Germinal center (tissue), 1 donor: ENCODE measurements at regions not wholly inside any gene's neighbourhood (a gene's known extent, or its start where the extent isn't known, plus 50 kb on each side); places are given as distances from the start of the nearest gene placed in this dataset.
"Not testable (repeated sequence)": the region's sequence is repeated elsewhere in the genome, so short reads cannot be mapped to it uniquely, and the experiment has no call there.

ENCODE experiments used
- DNase-seq: peaks from one replicate; pipeline ENCODE4 v3.0.0; 2012; ENCODE audit warnings: mixed read lengths, low spot score

- no peak for DNase-seq
Measured at GRCh38 chr3:20324664-20325478, 138.9 kb upstream of the SGO1 start.

GRCh38 chr3:20323307-20323927 is 137.4 kb upstream of the SGO1 start:
- DNase-seq: no peak

GRCh38 chr3:20322085-20322484 is 136.1 kb upstream of the SGO1 start:
- DNase-seq: no peak

DNA sequence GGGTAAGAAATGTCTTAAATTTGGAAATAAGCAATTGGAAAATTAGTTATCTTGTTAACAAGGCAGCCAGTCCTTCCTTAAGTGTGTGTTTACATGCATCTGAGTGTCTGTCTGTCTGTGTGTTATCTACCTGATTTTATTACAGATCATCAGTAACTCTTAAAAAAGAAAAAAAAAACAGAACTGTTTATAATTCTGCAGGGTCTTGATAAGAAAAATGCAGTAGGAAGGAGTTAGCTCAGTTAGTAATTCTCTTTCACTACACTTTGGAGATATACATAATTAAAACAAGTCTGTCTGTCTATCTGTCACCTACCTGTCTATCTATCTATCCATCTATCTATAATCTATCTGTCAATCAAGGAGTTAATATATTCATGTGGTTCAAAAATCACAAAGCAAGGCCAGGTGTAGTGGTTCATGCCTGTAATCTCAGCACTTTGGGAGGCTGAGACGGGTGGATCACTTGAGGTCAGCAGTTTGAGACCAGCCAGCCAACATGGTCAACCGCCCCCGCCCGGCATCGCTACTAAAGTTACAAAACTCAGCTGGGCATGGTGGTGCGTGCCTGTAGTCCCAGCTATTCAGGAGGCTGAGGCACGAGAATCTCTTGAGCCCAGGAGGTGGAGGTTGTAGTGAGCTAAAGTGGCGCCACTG is 135.5 kb upstream of the SGO1 start:
- no peak for DNase-seq

DNA sequence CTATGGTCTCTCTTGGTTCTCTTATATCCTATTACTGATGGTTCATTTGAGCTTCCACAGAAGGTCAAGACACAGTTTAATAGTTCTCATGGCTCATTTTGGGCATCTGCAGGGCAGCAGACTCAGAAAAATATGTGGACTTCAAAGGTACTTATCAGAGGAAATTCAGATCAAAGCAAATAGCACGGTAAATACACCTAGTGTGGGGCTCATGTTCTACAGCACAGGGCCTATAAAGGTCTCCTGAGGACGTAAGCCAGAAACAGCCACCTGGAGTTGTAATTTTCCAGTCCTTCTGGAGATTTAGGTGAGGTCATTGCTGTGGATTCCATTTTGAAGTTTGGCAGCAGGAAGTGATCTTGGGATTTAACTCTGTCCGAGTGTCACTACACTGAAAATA is 134.5 kb upstream of the SGO1 start:
- DNase-seq: no peak

DNA sequence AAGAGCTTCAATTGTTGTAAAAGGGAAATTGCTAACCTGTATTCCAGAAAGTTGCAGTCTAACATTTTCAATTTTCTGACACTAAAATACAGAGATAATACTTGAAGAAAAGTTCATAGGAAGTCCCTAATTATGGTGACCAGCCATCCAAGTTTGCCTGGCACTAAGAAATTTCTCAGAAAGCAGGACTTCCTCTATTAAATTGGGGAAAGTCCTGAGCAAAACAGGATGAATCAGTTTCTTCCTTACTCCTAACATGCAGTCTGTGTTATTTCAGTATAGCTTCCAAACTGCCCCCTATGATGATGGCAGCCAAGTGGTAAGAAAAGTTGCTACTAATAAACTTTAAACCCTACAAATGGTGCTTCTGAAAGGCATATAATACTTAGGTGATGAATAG is 133.5 kb upstream of the SGO1 start:
- DNase-seq: no peak

DNA sequence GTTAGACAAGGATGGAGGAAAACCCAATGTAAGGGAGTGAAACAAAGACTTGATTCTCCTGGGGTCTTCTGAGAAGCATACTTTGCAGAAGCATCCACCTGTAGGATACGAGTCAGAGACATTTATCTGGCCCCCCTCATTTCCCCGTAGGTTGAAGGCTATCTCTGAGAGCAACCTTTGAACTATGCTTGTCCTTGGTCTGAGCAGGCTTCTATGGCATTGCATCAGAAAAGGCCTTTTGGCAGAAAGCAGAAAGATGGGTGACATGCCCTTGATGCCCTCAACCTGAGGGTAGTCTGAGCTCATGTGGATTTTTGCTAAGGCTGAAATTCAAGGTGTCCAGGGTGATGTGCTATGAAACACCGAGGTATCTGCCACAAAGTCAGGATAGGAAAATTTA is 131.6 kb upstream of the SGO1 start:
- no peak for DNase-seq

DNA sequence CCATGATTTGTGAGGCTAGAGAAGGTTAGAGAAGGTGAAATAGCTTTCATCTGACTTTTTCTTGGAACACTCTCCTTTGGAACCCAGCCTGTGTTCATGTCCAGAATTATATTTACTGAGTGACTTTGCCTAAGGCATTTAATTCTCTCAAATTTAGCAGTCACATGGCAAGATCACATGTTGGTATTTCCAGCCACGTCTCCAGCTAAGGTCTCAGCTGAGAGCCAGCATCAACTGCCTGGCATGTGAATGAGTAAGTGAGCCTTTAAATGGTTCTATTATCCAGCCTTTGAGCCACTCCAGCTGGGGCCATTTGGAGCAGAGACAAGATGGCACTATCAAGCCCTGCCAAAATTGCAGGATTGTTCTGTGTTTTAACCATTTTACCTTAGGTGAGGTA is 130.2 kb upstream of the SGO1 start:
- DNase-seq: no peak

DNA sequence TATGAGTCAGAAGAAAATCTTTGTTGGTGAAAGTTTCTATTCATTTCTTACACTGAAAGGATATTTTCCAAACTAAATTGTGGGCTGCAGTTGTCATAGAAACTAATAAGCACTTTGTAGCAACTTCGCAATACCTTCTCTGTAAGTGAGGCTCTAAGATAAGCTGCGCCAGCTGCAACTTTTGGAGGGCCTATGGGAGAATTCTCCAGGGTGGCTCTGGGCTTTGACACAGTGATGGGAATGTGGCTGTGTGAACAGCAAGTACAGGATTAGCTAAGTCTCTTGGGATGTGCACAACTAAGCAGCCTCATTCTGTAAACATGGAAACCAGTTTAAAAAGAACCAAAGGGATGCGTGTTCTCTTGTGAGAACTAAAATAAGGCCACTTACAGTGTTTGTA is 124.6 kb upstream of the SGO1 start:
- no peak for DNase-seq

- no peak for DNase-seq
Measured at GRCh38 chr3:20307383-20307782, 121.4 kb upstream of the SGO1 start.

DNA sequence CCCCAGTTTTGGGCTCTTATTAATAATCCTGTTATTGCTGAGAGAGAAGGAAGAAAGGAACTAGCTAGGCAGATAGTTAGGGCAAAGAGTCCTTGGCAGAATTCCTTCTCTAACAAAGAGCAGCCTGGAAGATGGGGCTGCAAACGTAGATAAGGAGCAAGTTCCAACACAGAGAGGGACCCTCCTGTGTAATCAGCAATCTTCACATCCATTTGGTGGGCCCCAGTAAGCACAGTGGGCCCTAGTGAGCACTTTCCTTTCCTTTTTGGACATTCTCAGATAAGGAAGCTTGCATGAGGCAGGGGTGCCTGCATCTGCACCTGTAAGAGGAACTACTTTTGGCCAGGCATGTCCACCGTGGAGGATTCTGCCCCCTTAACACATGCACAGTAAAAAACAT is 119.6 kb upstream of the SGO1 start:
- no peak for DNase-seq

- no peak for DNase-seq
Measured at GRCh38 chr3:20302766-20303165, 116.8 kb upstream of the SGO1 start.

GRCh38 chr3:20288050-20288449 is 102.0 kb upstream of the SGO1 start:
- DNase-seq: no peak

DNA sequence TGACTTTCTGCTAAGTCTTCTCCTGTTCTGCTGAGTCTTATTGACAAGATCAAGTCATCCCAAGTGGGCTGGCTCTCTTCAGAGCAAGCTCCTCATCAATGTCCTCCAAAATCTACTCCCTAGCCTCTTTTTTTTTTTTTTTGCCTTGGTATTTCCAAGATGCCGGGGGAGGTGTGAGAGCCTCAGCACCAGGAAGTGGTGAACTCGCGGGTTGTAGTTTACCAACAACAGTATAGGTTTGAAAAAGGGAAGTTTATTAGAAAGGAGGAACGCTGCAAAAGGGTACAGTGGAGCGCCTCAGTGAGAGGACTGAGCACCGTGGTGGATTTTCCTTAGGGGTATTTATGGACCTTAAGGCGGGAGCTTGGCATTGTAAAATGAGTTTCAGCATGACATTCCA is 94.3 kb upstream of the SGO1 start:
- no peak for DNase-seq

GRCh38 chr3:20265977-20266376 is 80.0 kb upstream of the SGO1 start:
- DNase-seq: not testable (repeated sequence)

- no peak for DNase-seq
Measured at GRCh38 chr3:20264900-20265567, 79.0 kb upstream of the SGO1 start.

DNA sequence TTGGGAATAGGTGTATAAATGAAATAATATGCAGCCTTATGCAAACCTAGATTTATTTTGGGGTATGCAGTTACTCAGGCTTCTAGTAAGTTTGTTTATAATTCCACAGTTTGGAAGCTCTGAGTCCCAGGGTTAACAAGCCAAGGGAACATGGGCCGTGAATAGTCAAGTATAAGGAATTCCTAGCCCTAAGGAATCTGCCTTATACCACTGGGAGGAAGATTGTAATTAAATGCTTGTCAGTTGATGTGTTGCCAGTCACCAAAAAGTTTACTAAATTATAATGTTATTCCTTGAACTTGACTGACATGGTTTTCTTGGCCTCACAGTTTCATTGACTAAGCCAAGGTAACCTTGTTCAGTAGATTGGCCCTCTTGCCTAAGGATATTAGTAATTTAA is 72.4 kb upstream of the SGO1 start:
- no peak for DNase-seq

DNA sequence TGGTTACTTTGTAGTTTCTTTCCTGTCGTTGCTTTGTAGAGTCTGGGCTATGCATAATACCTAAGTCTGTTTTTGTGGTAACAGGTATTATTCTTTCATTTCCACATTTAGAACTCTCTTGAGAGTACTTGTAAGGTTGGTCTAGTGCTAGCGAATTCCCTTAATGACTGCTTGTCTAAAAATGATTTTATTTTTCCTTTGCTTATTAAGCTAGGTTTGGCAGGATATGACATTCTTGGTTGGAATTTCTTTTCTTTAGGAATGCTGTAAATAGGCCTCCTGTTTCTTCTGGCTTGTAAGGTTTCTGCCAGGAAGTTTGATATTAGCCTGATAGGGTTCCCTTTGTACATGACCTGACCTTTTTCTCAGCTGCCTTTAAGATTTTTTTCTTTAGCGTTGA is 70.1 kb upstream of the SGO1 start:
- no peak for DNase-seq

DNA sequence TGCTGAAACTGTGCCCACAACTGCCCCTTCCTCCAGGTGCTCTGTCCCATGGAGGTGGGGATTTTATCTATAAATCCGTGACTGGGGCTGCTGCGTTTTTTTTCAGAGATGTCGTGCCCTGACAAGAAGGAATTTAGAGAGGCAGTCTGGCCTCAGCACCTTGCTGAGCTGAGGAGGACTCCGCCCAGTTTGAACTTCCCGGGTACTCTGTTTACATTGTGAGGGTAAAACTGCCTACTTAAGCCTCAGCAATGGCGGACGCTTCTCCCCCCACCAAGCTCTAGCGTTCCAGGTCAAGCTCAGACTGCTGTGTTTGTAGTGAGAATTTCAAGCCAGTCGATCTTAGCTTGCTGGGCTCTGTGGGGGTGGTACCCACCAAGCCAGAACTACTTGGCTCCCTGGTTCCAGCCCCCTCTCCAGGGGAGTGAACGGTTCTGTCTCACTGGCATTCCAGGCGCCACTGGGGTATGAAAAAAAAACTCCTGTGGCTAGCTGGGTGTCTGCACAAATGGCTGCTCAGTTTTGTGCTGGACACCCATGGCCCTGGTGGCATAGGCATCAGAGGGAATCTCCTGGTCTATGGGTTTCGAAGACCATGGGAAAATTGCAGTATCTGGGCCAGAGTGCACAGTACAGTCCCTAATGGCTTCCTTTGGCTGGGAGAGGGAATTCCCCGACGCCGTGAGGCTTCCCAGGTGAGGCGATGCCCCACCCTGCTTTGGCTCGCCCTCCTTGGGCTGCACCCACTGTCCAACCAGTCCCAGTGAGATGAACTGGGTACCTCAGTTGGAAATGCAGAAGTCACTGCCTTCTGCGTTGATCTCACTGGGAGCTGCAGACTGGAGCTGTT is 68.5 kb upstream of the SGO1 start:
- DNase-seq: no peak

DNA sequence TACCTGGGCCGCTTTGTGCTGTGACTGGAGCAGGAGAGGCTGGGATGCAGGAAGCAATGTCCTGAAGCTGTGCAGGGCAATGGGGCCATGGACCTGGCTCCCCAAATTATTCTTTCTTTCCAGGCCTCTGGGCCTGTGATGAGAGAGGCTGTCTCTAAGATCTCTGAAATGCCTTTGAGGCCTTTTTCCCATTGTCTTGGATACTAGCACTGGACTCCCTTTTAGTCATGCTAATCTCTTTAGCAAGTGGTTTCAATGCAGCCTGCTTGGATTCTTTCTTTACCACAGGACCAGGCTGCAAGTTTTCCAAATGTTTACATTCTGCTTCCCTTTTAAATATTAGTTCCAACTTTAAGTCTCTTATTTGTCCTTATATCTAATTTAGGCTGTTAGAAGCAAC is 64.8 kb upstream of the SGO1 start:
- DNase-seq: no peak

- DNase-seq: no peak
Measured at GRCh38 chr3:20250314-20250713, 64.3 kb upstream of the SGO1 start.

DNA sequence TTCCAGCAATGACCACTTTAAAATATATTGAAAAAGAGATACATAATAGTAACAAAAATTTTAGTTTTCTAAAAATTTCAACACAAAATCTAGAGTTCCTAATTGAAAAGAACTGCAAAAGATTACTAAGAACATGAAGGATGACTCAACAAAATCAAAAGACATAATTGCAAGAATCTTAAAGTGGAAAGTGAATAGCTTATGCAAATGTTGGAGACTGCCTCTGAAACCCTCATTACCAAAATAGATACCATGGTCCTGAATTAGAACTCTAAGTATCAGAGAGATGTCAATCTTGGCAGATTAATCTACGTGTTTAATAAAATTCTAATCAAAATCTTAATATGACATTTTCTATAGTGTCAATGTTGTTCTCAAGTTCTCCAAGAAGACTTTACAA is 60.7 kb upstream of the SGO1 start:
- no peak for DNase-seq
